Neural cell (in vitro differentiated cells): ENCODE measurements at regions not wholly inside any gene's neighbourhood (a gene's known extent, or its start where the extent isn't known, plus 50 kb on each side); places are given as distances from the start of the nearest gene placed in this dataset.

ENCODE experiments used
- EP300 ChIP-seq: fragments of 450-650 bp; conservative IDR thresholded peaks from 2 replicates; pipeline ENCODE4 v1.6.1; 2014; ENCODE audit warnings: antibody characterized with exemption, mild to moderate bottlenecking, moderate library complexity; ENCODE audit not compliant: poor library complexity, severe bottlenecking
- EZH2 ChIP-seq: fragments of 200-600, 300-800 bp; shearing (Covaris generic), sonication (generic); IDR thresholded peaks from 2 replicates; pipeline ENCODE4 v1.6.1; 2014; ENCODE audit warnings: antibody characterized with exemption, low read length, borderline replicate concordance, mild to moderate bottlenecking; ENCODE audit not compliant: insufficient read depth, poor library complexity, severe bottlenecking
- POLR2AphosphoS5 ChIP-seq: IDR thresholded peaks from 2 replicates; pipeline ENCODE4 v1.6.1; 2012
- RAD21 ChIP-seq: fragments of 450-650 bp; conservative IDR thresholded peaks from 2 replicates; pipeline ENCODE4 v1.6.1; 2014; ENCODE audit warnings: antibody characterized with exemption, mild to moderate bottlenecking, moderate library complexity
- SMC3 ChIP-seq: fragments of 450-650 bp; conservative IDR thresholded peaks from 2 replicates; pipeline ENCODE4 v1.6.1; 2014; ENCODE audit warnings: antibody characterized with exemption, mild to moderate bottlenecking, moderate library complexity; ENCODE audit not compliant: poor library complexity
- TF ChIP-seq, protein P1 (sequence below): fragments of 450-650 bp; IDR thresholded peaks from 2 replicates; pipeline ENCODE4 v1.5.1; 2014; ENCODE audit warnings: antibody characterized with exemption, mild to moderate bottlenecking, moderate library complexity; ENCODE audit not compliant: poor library complexity, severe bottlenecking
- TF ChIP-seq, protein P2 (sequence below): IDR thresholded peaks from 2 replicates; pipeline ENCODE4 v1.6.1; 2012; ENCODE audit warnings: borderline replicate concordance

DNA sequence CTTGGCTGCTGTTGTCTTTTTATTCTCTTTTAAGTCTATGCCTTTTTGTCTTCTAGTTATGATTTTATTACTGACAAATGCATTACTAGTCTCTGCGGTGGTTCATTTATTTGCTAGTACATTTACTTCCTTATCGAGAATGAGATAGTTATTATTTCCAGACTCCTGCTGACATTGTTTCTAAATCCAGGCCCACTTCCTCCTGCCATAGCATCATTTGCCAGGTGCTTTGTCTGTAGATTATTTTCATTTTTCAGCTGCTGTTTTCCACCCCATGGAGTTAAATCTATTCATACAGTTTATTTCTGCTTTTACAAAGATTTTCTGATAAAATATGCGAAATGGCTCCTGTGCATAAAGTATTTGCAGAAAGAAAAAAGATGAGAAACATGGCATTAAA, 459.7 kb downstream of the MMUT start:
- TF ChIP-seq EZH2 (no peak), POLR2AphosphoS5 (no peak), RAD21 (no peak), EP300 (no peak), SMC3 (no peak)
- TF ChIP-seq, protein P1, sequence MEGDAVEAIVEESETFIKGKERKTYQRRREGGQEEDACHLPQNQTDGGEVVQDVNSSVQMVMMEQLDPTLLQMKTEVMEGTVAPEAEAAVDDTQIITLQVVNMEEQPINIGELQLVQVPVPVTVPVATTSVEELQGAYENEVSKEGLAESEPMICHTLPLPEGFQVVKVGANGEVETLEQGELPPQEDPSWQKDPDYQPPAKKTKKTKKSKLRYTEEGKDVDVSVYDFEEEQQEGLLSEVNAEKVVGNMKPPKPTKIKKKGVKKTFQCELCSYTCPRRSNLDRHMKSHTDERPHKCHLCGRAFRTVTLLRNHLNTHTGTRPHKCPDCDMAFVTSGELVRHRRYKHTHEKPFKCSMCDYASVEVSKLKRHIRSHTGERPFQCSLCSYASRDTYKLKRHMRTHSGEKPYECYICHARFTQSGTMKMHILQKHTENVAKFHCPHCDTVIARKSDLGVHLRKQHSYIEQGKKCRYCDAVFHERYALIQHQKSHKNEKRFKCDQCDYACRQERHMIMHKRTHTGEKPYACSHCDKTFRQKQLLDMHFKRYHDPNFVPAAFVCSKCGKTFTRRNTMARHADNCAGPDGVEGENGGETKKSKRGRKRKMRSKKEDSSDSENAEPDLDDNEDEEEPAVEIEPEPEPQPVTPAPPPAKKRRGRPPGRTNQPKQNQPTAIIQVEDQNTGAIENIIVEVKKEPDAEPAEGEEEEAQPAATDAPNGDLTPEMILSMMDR, result no peak
- TF ChIP-seq, protein P2, sequence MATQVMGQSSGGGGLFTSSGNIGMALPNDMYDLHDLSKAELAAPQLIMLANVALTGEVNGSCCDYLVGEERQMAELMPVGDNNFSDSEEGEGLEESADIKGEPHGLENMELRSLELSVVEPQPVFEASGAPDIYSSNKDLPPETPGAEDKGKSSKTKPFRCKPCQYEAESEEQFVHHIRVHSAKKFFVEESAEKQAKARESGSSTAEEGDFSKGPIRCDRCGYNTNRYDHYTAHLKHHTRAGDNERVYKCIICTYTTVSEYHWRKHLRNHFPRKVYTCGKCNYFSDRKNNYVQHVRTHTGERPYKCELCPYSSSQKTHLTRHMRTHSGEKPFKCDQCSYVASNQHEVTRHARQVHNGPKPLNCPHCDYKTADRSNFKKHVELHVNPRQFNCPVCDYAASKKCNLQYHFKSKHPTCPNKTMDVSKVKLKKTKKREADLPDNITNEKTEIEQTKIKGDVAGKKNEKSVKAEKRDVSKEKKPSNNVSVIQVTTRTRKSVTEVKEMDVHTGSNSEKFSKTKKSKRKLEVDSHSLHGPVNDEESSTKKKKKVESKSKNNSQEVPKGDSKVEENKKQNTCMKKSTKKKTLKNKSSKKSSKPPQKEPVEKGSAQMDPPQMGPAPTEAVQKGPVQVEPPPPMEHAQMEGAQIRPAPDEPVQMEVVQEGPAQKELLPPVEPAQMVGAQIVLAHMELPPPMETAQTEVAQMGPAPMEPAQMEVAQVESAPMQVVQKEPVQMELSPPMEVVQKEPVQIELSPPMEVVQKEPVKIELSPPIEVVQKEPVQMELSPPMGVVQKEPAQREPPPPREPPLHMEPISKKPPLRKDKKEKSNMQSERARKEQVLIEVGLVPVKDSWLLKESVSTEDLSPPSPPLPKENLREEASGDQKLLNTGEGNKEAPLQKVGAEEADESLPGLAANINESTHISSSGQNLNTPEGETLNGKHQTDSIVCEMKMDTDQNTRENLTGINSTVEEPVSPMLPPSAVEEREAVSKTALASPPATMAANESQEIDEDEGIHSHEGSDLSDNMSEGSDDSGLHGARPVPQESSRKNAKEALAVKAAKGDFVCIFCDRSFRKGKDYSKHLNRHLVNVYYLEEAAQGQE, result no peak
